Esophagus muscularis mucosa (tissue), 4 donors: ENCODE measurements at regions not wholly inside any gene's neighbourhood (a gene's known extent, or its start where the extent isn't known, plus 50 kb on each side); places are given as distances from the start of the nearest gene placed in this dataset.

Experiments
- DNase-seq: peaks from one replicate; pipeline ENCODE4 v3.0.0-alpha.2; 2017; ENCODE audit errors: extremely low spot score
- H3K27ac ChIP-seq, 4 donors: fragments of 200-600 bp; sonication (generic); replicated peaks in 1 of 4; 1 replicate in 3 of 4; 2 replicates in 1 of 4; pipeline ENCODE4 v1.5.1; 2016 to 2019; ENCODE audit warnings: mild to moderate bottlenecking in 1 of 4
- H3K27me3 ChIP-seq, 4 donors: fragments of 200-600 bp; sonication (generic); one replicate each; pipeline versions ENCODE4 v1.5.1 to v1.6.0; 2016 to 2019
- H3K36me3 ChIP-seq, 4 donors: fragments of 200-600 bp; sonication (generic); one replicate each; pipeline ENCODE4 v1.5.1; 2016 to 2019
- H3K4me1 ChIP-seq, 4 donors: fragments of 200-600 bp; sonication (generic); one replicate each; pipeline ENCODE4 v1.5.1; 2016 to 2019
- H3K4me3 ChIP-seq, 4 donors: fragments of 200-600 bp; sonication (generic); 1 replicate in 2 of 4; 2 replicates in 2 of 4; pipeline ENCODE4 v1.5.1; 2016 to 2019; ENCODE audit warnings: mild to moderate bottlenecking in 4 of 4, moderate library complexity in 1 of 4
- H3K9me3 ChIP-seq, 4 donors: fragments of 200-600 bp; sonication (generic); 1 replicate in 3 of 4; 2 replicates in 1 of 4; pipeline ENCODE4 v1.5.1; 2016 to 2019
- EP300 ChIP-seq: sonication (generic); formaldehyde crosslinking; IDR thresholded peaks from one replicate; pipeline ENCODE4 v1.6.1; 2017; ENCODE audit warnings: antibody characterized with exemption
- POLR2A ChIP-seq: fragments of 450-650 bp; IDR thresholded peaks from one replicate; pipeline ENCODE4 v1.6.1; 2017; ENCODE audit warnings: antibody characterized with exemption, moderate library complexity, mild to moderate bottlenecking, low read depth
- POLR2AphosphoS5 ChIP-seq, 2 donors: sonication (generic); formaldehyde crosslinking; IDR thresholded peaks; one replicate each; pipeline ENCODE4 v1.6.1; 2017; ENCODE audit warnings: antibody characterized with exemption in 2 of 2
- WGBS: methylation state at CpG from one replicate; pipeline ENCODE4 v1.1.5; 2018; 5-methylcytosine and 5-hydroxymethylcytosine counted together
- intact Hi-C: fragments of 100-400 bp; cut with DNase I; formaldehyde crosslinking; loops from one replicate; pipeline ENCODE4 v1.15.1; 2023
- TF ChIP-seq, protein P1 (sequence below), 3 experiments: fragments of 200-600 bp in 2 of 3; fragments of 450-650 bp in 1 of 3; sonication (generic) in 2 of 3; IDR thresholded peaks; one replicate each; pipeline ENCODE4 v1.5.1; 2017 to 2019; ENCODE audit warnings: antibody characterized with exemption in 3 of 3, mild to moderate bottlenecking in 2 of 3, moderate library complexity in 1 of 3

DNA sequence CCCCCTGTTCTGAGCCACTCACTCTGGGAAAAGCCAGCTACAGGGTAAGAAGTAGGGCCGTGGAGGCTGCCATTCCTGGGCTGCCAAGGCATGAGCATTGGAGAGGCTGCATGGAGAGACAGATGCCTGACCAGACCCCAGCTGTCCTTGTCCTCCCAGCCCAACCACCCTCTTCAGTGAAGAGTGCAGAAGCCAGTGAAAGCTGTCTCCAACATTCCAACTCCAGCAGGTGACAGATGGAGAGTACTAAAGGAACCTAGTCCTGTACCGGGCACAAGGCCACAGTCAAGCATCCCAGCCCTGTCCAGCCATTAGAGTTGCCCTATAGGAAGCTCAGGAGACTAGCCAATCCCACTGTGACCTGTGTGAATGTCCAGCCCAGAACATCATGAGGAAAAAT lies 165.1 kb downstream of the DIRAS2 start:
- Histone ChIP-seq H3K27me3 (no peaks in the 10 kb centered on the region), H3K4me3 (no peak overlapping the region), H3K27ac (no peak overlapping the region), H3K9me3 (no peaks in the 10 kb centered on the region), H3K36me3 (no peaks in the 10 kb centered on the region), H3K4me1 (no peaks in the 10 kb centered on the region)
- no peak for DNase-seq
- WGBS: 87% methylated on average over 2 of the region's 2 CpGs
- intact Hi-C loops: no loop called here
- TF ChIP-seq, protein P1, sequence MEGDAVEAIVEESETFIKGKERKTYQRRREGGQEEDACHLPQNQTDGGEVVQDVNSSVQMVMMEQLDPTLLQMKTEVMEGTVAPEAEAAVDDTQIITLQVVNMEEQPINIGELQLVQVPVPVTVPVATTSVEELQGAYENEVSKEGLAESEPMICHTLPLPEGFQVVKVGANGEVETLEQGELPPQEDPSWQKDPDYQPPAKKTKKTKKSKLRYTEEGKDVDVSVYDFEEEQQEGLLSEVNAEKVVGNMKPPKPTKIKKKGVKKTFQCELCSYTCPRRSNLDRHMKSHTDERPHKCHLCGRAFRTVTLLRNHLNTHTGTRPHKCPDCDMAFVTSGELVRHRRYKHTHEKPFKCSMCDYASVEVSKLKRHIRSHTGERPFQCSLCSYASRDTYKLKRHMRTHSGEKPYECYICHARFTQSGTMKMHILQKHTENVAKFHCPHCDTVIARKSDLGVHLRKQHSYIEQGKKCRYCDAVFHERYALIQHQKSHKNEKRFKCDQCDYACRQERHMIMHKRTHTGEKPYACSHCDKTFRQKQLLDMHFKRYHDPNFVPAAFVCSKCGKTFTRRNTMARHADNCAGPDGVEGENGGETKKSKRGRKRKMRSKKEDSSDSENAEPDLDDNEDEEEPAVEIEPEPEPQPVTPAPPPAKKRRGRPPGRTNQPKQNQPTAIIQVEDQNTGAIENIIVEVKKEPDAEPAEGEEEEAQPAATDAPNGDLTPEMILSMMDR (IDR thresholded peaks at IDR 0.05): no peak
- TF ChIP-seq POLR2A: no peak
- no peak for TF ChIP-seq EP300
- no peak for TF ChIP-seq POLR2AphosphoS5 (IDR thresholded peaks at IDR 0.05)

DNA sequence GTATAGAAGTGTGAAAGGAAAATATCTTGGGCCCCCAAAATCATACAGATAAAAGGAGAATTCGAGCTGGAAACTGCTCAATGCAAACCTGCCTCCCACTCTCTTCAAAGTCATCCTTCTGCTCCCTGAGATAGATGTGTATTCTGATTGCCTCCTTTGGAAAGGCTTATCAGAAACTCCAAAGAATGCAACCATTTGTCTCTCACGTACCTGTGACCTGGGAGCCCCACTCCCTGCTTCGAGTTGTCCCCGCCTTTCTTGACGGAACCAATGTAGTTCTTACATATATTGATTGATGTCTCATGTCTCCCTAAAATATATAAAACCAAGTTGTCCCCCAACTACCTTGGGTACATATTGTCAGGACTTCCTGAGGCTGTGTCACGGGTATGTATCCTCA lies 163.8 kb downstream of the DIRAS2 start:
- H3K9me3 ChIP-seq: no peaks in the 10 kb centered on the region
- TF ChIP-seq POLR2A (no peak), POLR2AphosphoS5 (IDR thresholded peaks at IDR 0.05) (no peak), EP300 (no peak)
- TF ChIP-seq, protein P1 (IDR thresholded peaks at IDR 0.05): no peak
- intact Hi-C loops: no loop called here
- H3K4me3 ChIP-seq: no peak overlapping the region
- H3K4me1 ChIP-seq: no peaks in the 10 kb centered on the region
- H3K27me3 ChIP-seq: no peaks in the 10 kb centered on the region
- H3K27ac ChIP-seq: no peak overlapping the region
- WGBS: 48% methylated on average over 6 of the region's 6 CpGs
- no peaks in the 10 kb centered on the region for H3K36me3 ChIP-seq
- no peak for DNase-seq

DNA sequence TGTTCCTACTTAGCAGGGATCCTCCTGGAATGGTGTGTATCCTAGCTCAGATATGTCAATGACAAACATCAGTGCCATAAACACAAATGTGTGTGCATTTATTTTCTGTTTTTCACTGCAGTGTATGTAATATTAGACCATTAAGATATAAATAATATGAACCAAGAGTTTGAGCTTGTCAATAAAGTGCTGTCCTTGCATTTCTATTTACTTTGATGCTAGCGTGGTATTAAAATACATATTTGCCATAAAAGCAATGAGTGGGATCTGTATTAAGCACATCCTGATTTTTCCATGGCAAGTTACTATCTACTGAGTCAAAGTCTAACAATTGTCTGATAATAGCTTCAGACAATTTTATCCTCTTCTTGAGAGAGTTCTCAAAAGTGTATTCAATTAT lies 157.6 kb downstream of the DIRAS2 start:
- Histone ChIP-seq H3K27ac (no peak overlapping the region), H3K27me3 (peaks cover 0 to 10% (median 0%) of the 10 kb centered on the region in 4 donors), H3K36me3 (no peaks in the 10 kb centered on the region), H3K9me3 (peaks cover 0 to 10% (median 2%) of the 10 kb centered on the region in 4 donors), H3K4me3 (no peak overlapping the region), H3K4me1 (no peaks in the 10 kb centered on the region)
- WGBS: 88% methylated on average over 1 of the region's 1 CpG
- intact Hi-C loops: no loop called here
- TF ChIP-seq POLR2AphosphoS5 (IDR thresholded peaks at IDR 0.05) (no peak), EP300 (no peak), POLR2A (no peak)
- TF ChIP-seq, protein P1 (IDR thresholded peaks at IDR 0.05): no peak
- DNase-seq: no peak

DNA sequence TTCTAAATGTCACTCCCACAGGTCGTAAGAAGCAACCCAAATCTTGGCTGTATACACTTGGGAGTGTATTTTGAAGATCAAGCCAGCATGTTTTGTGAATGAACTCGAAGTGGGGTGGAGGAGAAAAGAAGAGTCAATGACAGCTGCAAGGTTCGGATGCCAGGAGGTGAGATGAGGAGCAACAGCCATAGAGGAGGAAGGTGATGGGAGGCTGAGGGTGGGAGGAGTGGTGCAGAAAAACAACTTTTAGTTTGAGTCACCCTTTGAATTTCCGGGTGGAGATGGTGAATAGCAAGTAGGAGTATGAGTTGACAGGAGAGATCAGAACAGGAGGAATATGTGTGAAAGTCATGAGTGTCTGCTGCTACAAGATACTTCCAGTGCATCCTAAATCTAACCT lies 153.6 kb downstream of the DIRAS2 start:
- no peaks in the 10 kb centered on the region for H3K36me3 ChIP-seq
- DNase-seq: no peak
- H3K27ac ChIP-seq: no peak overlapping the region
- TF ChIP-seq POLR2A (no peak), EP300 (no peak), POLR2AphosphoS5 (IDR thresholded peaks at IDR 0.05) (no peak)
- TF ChIP-seq, protein P1 (IDR thresholded peaks at IDR 0.05): no peak
- no peak overlapping the region for H3K4me3 ChIP-seq
- H3K27me3 ChIP-seq: peaks cover 0 to 10% (median 0%) of the 10 kb centered on the region in 4 donors
- intact Hi-C loops: no loop called here
- WGBS: 79% methylated on average over 4 of the region's 4 CpGs
- H3K4me1 ChIP-seq: no peaks in the 10 kb centered on the region
- H3K9me3 ChIP-seq: peaks cover 0 to 10% (median 4%) of the 10 kb centered on the region in 4 donors

DNA sequence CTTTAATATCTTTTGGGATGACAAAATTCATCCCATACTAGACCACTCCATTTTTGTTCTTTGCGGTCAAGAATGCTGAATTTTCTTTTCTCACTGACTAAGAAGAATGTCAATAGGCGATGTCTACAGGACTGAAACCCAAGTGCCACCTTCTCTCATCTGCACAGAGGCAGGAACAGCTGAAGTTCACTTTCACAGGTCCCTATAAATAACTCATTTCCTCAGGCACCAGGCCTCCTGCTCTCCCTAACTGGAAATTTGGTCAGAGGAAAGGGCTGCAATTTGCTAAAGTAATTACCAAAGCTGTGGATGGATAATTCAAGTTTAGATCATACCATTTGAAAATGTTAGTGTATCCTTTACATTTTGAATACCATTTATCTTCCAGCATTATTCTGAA lies 142.9 kb downstream of the DIRAS2 start:
- no peaks in the 10 kb centered on the region for H3K36me3 ChIP-seq
- TF ChIP-seq POLR2AphosphoS5 (IDR thresholded peaks at IDR 0.05): no peak
- no peak for TF ChIP-seq POLR2A
- no peak for TF ChIP-seq EP300
- no peaks in the 10 kb centered on the region for H3K9me3 ChIP-seq
- no peak overlapping the region for H3K27ac ChIP-seq
- WGBS: 86% methylated on average over 2 of the region's 2 CpGs
- H3K4me1 ChIP-seq: no peaks in the 10 kb centered on the region
- intact Hi-C loops: no loop called here
- no peak overlapping the region for H3K4me3 ChIP-seq
- DNase-seq: no peak
- H3K27me3 ChIP-seq: no peaks in the 10 kb centered on the region
